Prostate gland (tissue), 2 donors: ENCODE measurements at regions not wholly inside any gene's neighbourhood (a gene's known extent, or its start where the extent isn't known, plus 50 kb on each side); places are given as distances from the start of the nearest gene placed in this dataset.

Source experiments
- DNase-seq: peaks from one replicate; pipeline ENCODE4 v3.0.0-alpha.2; 2019; ENCODE audit warnings: low spot score
- H3K27ac ChIP-seq, 2 donors: fragments of 200-600 bp; sonication (generic); 2 replicates each; pipeline ENCODE4 v1.5.1; 2017 to 2019
- H3K27me3 ChIP-seq: fragments of 200-600 bp; sonication (generic); replicated peaks from 2 replicates; pipeline ENCODE4 v1.5.1; 2019; ENCODE audit not compliant: insufficient read depth
- H3K36me3 ChIP-seq, 2 donors: fragments of 200-600 bp; sonication (generic); 1 replicate in 1 of 2; 2 replicates in 1 of 2; pipeline versions ENCODE4 v1.5.1 to v1.8.1; 2017 to 2019
- H3K4me1 ChIP-seq: fragments of 200-600 bp; sonication (generic); replicated peaks from 2 replicates; pipeline ENCODE4 v1.5.1; 2019
- H3K4me3 ChIP-seq, 2 donors: fragments of 200-600 bp; sonication (generic); 2 replicates each; pipeline ENCODE4 v1.5.1; 2017 to 2019
- H3K9me3 ChIP-seq: fragments of 200-600 bp; sonication (generic); 2 replicates; pipeline ENCODE4 v1.5.1; 2017
- POLR2A ChIP-seq: fragments of 450-650 bp; IDR thresholded peaks from one replicate; pipeline ENCODE4 v1.6.1; 2016; ENCODE audit warnings: antibody characterized with exemption, mild to moderate bottlenecking
- POLR2AphosphoS5 ChIP-seq: sonication (generic); formaldehyde crosslinking; IDR thresholded peaks from one replicate; pipeline ENCODE4 v1.6.1; 2017; ENCODE audit warnings: antibody characterized with exemption
- WGBS: methylation state at CpG from one replicate; pipeline ENCODE4 v1.1.5; 2018; 5-methylcytosine and 5-hydroxymethylcytosine counted together
- intact Hi-C: fragments of 100-400 bp; cut with DNase I; formaldehyde crosslinking; loops from one replicate; pipeline ENCODE4 v1.14.2; 2022
- TF ChIP-seq, protein P1 (sequence below), 4 experiments: fragments of 200-600 bp in 2 of 4; fragments of 450-650 bp in 2 of 4; sonication (generic) in 2 of 4; IDR thresholded peaks; 1 replicate in 3 of 4; 2 replicates in 1 of 4; pipeline ENCODE4 v1.5.1; 2016 to 2019; ENCODE audit warnings: antibody characterized with exemption in 4 of 4, mild to moderate bottlenecking in 2 of 4, moderate library complexity in 2 of 4

DNA sequence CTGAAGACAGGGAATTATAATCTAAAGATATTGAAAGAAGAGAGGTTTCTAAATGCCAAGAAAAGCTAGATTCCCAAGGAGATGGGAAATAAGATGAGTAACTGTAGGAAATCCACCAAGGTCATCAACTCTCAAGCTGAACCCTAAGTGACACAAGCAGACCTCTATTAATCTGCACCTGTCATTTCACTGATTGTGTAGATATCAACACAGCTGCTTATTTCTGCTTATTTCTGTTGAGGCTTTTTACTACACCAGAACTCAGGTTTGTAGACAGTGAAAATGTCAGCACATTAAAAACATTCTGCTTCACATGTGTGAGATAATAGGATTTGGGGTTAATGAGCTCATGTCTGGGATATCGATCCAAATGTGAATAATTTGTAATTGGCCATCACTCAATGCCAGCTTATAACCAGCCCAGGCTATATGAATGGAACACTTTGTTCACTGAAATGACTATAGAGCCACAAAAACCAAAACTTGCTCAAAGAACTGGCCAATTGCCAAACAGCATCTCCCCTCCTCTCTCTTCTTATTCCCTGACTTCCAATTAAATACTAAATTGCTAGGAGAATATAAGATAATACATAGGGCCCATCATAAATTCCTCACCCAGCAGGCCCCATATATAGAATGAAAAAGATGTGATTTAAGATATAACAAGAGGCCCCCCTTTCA is 188.7 kb upstream of the ARID2 start:
- Histone ChIP-seq H3K9me3 (no peaks in the 10 kb centered on the region), H3K27ac (no peak overlapping the region), H3K27me3 (no peaks in the 10 kb centered on the region), H3K4me3 (no peak overlapping the region), H3K4me1 (no peaks in the 10 kb centered on the region), H3K36me3 (no peaks in the 10 kb centered on the region)
- TF ChIP-seq POLR2A (no peak), POLR2AphosphoS5 (no peak)
- TF ChIP-seq, protein P1, sequence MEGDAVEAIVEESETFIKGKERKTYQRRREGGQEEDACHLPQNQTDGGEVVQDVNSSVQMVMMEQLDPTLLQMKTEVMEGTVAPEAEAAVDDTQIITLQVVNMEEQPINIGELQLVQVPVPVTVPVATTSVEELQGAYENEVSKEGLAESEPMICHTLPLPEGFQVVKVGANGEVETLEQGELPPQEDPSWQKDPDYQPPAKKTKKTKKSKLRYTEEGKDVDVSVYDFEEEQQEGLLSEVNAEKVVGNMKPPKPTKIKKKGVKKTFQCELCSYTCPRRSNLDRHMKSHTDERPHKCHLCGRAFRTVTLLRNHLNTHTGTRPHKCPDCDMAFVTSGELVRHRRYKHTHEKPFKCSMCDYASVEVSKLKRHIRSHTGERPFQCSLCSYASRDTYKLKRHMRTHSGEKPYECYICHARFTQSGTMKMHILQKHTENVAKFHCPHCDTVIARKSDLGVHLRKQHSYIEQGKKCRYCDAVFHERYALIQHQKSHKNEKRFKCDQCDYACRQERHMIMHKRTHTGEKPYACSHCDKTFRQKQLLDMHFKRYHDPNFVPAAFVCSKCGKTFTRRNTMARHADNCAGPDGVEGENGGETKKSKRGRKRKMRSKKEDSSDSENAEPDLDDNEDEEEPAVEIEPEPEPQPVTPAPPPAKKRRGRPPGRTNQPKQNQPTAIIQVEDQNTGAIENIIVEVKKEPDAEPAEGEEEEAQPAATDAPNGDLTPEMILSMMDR (IDR thresholded peaks at IDR 0.05) = no peak
- no peak for DNase-seq
- 20% methylated on average over 1 of the region's 1 CpG for WGBS
- intact Hi-C loops = no loop called here

DNA sequence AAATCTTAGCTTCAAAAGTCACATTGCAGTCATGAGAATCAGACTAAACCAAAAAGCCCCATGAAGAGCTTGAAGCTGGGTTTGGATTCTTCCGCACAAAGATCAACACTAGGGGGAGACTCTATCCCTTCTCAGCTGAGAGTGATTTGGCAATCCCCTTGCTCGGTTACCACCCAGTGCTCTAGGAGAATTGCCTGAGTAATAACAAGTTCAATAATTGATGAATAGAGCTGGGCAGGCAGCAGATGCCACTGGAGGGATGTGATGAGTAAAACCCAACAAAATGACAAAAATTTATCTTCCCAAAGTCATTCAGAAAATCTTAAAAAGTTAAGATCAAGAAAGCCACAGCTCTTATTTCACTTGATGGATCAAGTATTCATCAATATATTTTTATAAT is 185.6 kb upstream of the ARID2 start:
- peak; percentile 35 for DNase-seq
- no peaks in the 10 kb centered on the region for H3K9me3 ChIP-seq
- no peaks in the 10 kb centered on the region for H3K36me3 ChIP-seq
- no peak overlapping the region for H3K4me3 ChIP-seq
- no peak overlapping the region for H3K27ac ChIP-seq
- no peaks in the 10 kb centered on the region for H3K27me3 ChIP-seq
- no peaks in the 10 kb centered on the region for H3K4me1 ChIP-seq
- intact Hi-C loops = no loop called here
- no peak for TF ChIP-seq POLR2AphosphoS5
- TF ChIP-seq, protein P1 (IDR thresholded peaks at IDR 0.05) = peak; percentile 14 to 63 (median 48)
- TF ChIP-seq POLR2A = no peak
- WGBS = 0% methylated on average over 2 of the region's 2 CpGs

DNA sequence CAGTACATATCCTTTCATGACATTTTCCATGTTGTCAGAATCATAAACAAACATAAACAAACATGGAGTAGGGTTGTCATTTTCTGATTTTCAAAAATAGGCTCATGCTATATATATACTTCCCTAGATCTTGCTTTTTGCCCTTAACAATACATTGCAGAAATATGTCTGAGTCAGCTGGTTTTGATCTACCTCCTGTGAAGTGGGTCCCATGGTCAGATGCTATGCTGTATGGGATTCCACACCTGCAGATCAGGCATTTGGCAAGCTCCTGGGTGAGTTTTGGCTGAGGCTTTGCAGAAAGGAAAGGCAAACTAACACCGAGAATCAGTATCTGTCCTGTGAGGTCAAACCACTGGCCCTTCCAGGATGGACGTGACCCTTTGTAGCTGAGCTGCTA is 183.0 kb upstream of the ARID2 start:
- Histone ChIP-seq H3K4me1 (no peaks in the 10 kb centered on the region), H3K9me3 (no peaks in the 10 kb centered on the region), H3K27me3 (no peaks in the 10 kb centered on the region), H3K4me3 (no peak overlapping the region), H3K27ac (no peak overlapping the region), H3K36me3 (no peaks in the 10 kb centered on the region)
- 90% methylated on average over 2 of the region's 2 CpGs for WGBS
- DNase-seq = no peak
- TF ChIP-seq POLR2A = no peak
- TF ChIP-seq, protein P1 (IDR thresholded peaks at IDR 0.05) = no peak
- TF ChIP-seq POLR2AphosphoS5 = no peak
- intact Hi-C loops = loop anchor here (5.0 kb wide), 1 partner anchor 201 kb away; no protein-coding TSS in a partner anchor

DNA sequence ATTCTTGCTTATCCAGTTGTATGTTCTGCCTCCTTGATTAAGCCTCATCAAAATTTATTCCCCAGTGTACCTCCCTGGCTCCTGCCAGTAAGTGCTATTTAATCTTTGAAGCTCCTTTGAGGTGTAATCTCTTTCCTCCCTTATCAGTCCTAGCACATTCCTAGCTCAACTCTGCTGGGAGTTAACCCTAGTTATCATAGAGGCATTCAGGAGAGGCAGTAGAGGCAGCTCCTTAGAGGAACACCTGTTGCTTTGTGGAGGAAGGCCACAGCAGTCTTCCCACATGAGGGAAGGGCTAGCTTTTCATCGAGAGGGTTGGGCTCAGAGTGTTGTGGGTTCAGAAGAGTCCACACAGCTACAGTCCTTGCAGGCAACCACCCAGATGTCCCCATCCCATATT is 182.4 kb upstream of the ARID2 start:
- no peaks in the 10 kb centered on the region for H3K4me1 ChIP-seq
- H3K27ac ChIP-seq = no peak overlapping the region
- no peaks in the 10 kb centered on the region for H3K36me3 ChIP-seq
- 81% methylated on average over 1 of the region's 1 CpG for WGBS
- no peak for DNase-seq
- no peaks in the 10 kb centered on the region for H3K9me3 ChIP-seq
- H3K4me3 ChIP-seq = no peak overlapping the region
- TF ChIP-seq, protein P1 (IDR thresholded peaks at IDR 0.05) = no peak
- TF ChIP-seq POLR2A (no peak), POLR2AphosphoS5 (no peak)
- intact Hi-C loops = loop anchor here (5.0 kb wide), 1 partner anchor 200 kb away; no protein-coding TSS in a partner anchor
- H3K27me3 ChIP-seq = no peaks in the 10 kb centered on the region

DNA sequence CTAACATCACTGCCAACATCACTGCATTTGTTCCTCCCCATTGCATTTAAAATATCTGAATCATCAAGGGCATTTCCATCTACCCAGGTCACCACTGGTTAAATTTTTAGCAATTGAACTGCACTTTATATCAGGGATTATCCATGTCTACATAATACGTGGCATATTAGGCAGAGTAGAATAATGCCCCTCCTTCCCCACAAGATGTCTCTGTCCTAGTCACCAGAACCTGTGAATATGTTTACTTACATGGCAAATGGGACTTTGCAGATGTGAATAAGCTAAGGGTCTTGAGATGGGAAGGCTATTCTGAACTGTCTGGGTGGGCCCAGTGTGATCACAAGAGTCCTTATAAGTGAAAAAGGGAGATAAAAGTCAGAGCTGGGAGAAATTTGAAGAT is 181.7 kb upstream of the ARID2 start:
- Histone ChIP-seq H3K36me3 (no peaks in the 10 kb centered on the region), H3K27ac (no peak overlapping the region), H3K4me3 (no peak overlapping the region), H3K9me3 (no peaks in the 10 kb centered on the region), H3K4me1 (no peaks in the 10 kb centered on the region), H3K27me3 (no peaks in the 10 kb centered on the region)
- DNase-seq = no peak
- intact Hi-C loops = loop anchor here (5.0 kb wide), 1 partner anchor 199 kb away; no protein-coding TSS in a partner anchor
- TF ChIP-seq, protein P1 (IDR thresholded peaks at IDR 0.05) = no peak
- TF ChIP-seq POLR2AphosphoS5 (no peak), POLR2A (no peak)
- WGBS = 62% methylated on average over 1 of the region's 1 CpG
